ENCODE measurements at regions not wholly inside any gene's neighbourhood (a gene's known extent, or its start where the extent isn't known, plus 50 kb on each side); places are given as distances from the start of the nearest gene placed in this dataset.

DNA sequence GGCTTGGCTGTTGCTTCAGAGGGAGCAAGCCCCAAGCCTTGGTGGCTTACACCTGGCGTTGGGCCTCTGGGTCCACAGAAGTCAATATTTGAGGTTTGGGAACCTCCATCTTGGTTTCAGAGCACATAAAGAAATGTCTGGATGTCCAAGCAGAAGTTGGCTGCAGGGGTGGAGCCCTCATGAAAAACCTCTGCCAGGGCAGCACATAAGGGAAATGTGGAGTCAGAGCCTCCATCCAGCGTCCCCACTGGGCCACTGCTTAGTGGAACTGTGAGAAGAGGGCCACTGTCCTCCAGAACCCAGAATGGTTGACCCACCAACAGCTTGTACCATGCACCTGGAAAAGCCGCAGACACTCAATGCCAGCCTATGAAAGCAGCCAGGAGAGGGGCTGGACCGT, 573.5 kb upstream of the ZWINT start:
- TF ChIP-seq POLR2AphosphoS5 (IDR thresholded peaks at IDR 0.05; ENCODE audit: low read depth, low read length), result no peak
- TF ChIP-seq, protein P1, sequence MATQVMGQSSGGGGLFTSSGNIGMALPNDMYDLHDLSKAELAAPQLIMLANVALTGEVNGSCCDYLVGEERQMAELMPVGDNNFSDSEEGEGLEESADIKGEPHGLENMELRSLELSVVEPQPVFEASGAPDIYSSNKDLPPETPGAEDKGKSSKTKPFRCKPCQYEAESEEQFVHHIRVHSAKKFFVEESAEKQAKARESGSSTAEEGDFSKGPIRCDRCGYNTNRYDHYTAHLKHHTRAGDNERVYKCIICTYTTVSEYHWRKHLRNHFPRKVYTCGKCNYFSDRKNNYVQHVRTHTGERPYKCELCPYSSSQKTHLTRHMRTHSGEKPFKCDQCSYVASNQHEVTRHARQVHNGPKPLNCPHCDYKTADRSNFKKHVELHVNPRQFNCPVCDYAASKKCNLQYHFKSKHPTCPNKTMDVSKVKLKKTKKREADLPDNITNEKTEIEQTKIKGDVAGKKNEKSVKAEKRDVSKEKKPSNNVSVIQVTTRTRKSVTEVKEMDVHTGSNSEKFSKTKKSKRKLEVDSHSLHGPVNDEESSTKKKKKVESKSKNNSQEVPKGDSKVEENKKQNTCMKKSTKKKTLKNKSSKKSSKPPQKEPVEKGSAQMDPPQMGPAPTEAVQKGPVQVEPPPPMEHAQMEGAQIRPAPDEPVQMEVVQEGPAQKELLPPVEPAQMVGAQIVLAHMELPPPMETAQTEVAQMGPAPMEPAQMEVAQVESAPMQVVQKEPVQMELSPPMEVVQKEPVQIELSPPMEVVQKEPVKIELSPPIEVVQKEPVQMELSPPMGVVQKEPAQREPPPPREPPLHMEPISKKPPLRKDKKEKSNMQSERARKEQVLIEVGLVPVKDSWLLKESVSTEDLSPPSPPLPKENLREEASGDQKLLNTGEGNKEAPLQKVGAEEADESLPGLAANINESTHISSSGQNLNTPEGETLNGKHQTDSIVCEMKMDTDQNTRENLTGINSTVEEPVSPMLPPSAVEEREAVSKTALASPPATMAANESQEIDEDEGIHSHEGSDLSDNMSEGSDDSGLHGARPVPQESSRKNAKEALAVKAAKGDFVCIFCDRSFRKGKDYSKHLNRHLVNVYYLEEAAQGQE (IDR thresholded peaks at IDR 0.05; ENCODE audit: insufficient read depth in 1 of 2, low read depth in 2 of 2, low read length in 2 of 2), result no peak
- no peak for TF ChIP-seq TAF1 (IDR thresholded peaks at IDR 0.05; ENCODE audit: borderline replicate concordance, insufficient read depth, low read length)
- TF ChIP-seq FOXP2 (optimal IDR thresholded peaks at IDR 0.05; ENCODE audit: borderline replicate concordance, extremely low read depth, extremely low read length, insufficient read depth), result no peak
- no peak for TF ChIP-seq SIN3A (IDR thresholded peaks at IDR 0.05; ENCODE audit: borderline replicate concordance, insufficient read depth, low read length)

DNA sequence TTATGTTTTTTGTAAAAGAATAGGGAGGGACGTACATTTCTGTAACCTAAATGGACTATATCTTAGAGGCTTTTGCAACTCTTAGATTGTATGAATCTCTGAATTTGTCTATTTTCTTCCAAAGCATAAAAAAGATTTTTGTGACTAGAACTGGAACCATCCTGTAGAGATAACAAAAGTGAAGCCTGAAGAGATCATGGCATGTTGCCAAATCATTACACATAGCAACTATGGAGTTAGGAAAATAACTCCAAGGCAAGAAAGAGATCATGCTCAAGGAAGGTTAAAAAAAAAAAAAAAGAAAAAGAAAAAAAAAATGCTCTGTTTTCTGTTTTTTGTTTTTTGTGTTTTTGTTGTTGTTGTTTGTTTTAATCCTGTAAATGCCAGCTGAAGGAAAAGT, 567.7 kb upstream of the ZWINT start:
- no peak for TF ChIP-seq POLR2AphosphoS5 (IDR thresholded peaks at IDR 0.05; ENCODE audit: low read depth, low read length)
- no peak for TF ChIP-seq SIN3A (IDR thresholded peaks at IDR 0.05; ENCODE audit: borderline replicate concordance, insufficient read depth, low read length)
- TF ChIP-seq, protein P1 (IDR thresholded peaks at IDR 0.05; ENCODE audit: insufficient read depth in 1 of 2, low read depth in 2 of 2, low read length in 2 of 2), result no peak
- TF ChIP-seq TAF1 (IDR thresholded peaks at IDR 0.05; ENCODE audit: borderline replicate concordance, insufficient read depth, low read length), result no peak
- no peak for TF ChIP-seq FOXP2 (optimal IDR thresholded peaks at IDR 0.05; ENCODE audit: borderline replicate concordance, extremely low read depth, extremely low read length, insufficient read depth)

DNA sequence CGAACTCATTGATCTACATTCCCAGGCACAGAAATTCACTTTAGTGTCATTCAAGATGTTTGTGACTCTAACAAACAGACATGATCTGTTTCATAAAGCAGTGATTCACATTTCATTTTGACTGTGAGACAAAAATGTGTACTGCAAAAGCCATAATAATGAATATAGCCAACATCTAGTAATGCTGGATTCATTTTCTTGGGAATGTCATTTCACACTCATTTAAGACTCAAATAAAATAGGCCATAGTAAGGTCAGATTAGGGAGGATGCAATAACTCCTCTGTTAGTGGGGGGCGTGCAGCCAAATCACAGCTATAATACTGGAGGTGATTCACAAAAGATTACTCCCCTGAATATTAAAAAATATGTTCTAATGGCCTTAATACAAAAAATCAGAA, 566.6 kb upstream of the ZWINT start:
- TF ChIP-seq POLR2AphosphoS5 (IDR thresholded peaks at IDR 0.05; ENCODE audit: low read depth, low read length) (no peak), TAF1 (IDR thresholded peaks at IDR 0.05; ENCODE audit: borderline replicate concordance, insufficient read depth, low read length) (no peak), SIN3A (IDR thresholded peaks at IDR 0.05; ENCODE audit: borderline replicate concordance, insufficient read depth, low read length) (no peak), FOXP2 (optimal IDR thresholded peaks at IDR 0.05; ENCODE audit: borderline replicate concordance, extremely low read depth, extremely low read length, insufficient read depth) (no peak)
- TF ChIP-seq, protein P1 (IDR thresholded peaks at IDR 0.05; ENCODE audit: insufficient read depth in 1 of 2, low read depth in 2 of 2, low read length in 2 of 2), result no peak

DNA sequence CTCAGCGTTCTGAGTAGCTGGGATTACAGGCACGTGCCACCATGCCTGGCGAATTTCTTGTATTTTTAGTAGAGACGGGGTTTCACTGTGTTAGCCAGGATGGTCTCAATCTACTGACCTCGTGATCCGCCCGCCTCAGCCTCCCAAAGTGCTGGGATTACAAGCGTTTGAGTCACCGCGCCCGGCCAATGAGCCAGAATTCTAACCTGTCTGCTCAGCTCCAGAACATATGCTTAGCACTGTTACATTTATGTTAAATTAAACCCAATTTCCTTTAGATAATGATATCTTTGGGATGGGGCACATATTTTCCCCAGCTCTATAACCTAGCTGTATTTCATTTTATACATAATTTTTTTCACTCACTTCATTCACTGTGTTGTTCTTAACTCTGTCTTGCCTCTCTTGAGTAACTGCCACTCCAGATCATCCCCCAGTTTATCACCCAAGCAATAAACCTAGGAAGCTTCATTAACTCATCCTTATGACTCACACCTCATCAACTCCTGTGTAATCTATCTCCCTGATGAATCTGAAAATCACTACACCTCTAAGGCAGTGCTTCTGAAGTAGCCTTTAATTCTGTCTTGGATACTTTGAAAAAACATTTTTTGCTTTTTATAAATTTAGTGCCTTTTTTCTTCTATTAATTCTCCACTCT, 559.7 kb upstream of the ZWINT start:
- TF ChIP-seq POLR2AphosphoS5 (IDR thresholded peaks at IDR 0.05; ENCODE audit: low read depth, low read length) (no peak), SIN3A (IDR thresholded peaks at IDR 0.05; ENCODE audit: borderline replicate concordance, insufficient read depth, low read length) (no peak), FOXP2 (optimal IDR thresholded peaks at IDR 0.05; ENCODE audit: borderline replicate concordance, extremely low read depth, extremely low read length, insufficient read depth) (no peak), TAF1 (IDR thresholded peaks at IDR 0.05; ENCODE audit: borderline replicate concordance, insufficient read depth, low read length) (no peak)
- TF ChIP-seq, protein P1 (IDR thresholded peaks at IDR 0.05; ENCODE audit: insufficient read depth in 1 of 2, low read depth in 2 of 2, low read length in 2 of 2), result no peak

All from PFSK-1 (cell line).